CD4-positive, alpha-beta T cell treated with Interleukin-17A for 1 hour (primary cell): ENCODE measurements at regions not wholly inside any gene's neighbourhood (a gene's known extent, or its start where the extent isn't known, plus 50 kb on each side); places are given as distances from the start of the nearest gene placed in this dataset.
"Not testable (repeated sequence)": the region's sequence is repeated elsewhere in the genome, so short reads cannot be mapped to it uniquely, and the experiment has no call there.

Experiments used
- DNase-seq: peaks from one replicate; pipeline ENCODE4 v3.0.0-alpha.2; 2020

GRCh38 chr1:187563191-187563590 lies 734.4 kb downstream of the PLA2G4A start:
- DNase-seq = no peak

GRCh38 chr1:187566354-187566753 lies 737.6 kb downstream of the PLA2G4A start:
- no peak for DNase-seq

GRCh38 chr1:187568067-187568466 lies 739.3 kb downstream of the PLA2G4A start:
- no peak for DNase-seq

DNA sequence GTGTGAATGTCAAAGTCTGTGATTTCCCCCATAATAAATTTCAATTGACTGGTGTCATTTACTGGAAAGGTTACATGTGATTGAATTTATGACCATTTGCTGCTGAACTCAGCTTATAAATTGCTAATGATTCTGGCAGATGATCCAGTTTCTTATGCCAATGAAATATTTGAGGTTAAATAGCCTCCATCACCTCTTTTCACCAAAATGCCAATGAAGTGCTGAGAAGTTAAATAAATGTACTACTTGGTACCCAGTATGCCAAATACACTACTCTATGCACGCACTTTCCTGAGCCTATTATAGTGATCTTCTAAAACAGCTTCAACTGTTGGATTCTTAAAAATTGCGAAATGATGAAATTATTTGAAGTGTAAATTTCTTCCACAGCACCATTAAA lies 741.4 kb downstream of the PLA2G4A start:
- no peak for DNase-seq

GRCh38 chr1:187577610-187578009 lies 748.9 kb downstream of the PLA2G4A start:
- no peak for DNase-seq

DNA sequence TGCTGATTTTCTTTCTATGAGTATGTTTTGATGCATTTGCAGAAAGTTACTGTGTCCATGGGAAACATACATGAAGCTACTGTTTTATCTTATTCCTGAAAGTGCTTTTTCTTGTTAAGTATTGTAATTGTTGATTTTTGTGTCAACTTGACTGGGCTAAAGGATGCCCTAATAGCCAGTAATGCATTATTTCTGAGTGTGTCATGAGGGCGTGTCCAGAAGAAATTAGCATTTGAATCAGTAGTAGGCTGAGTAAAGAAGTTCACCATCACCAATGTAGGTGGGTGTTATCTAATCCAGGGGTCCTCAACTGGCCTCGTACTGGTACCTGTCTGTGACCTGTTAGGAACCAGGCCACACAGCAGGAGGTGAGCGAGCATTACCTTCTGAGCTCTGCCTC lies 760.2 kb downstream of the PLA2G4A start:
- no peak for DNase-seq

DNA sequence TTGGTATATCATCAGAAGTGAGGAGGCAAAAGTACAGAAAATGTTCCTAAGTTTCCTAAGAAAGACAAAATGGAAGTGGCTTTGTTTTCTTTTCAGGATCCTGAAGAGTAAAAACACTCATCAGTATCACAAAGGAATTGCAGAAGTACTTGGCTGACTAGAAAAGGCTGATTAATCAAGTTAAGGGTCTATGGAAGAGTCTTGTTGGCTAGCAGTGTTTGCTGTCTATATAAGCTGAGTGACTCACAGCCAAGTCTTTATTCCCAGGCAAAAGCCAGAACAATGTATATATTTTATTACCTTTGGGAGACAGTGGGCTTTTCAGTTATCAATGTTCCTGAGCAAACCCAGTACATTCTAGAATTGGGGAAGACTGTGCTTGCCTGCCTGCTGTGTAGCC lies 777.0 kb downstream of the PLA2G4A start:
- DNase-seq = no peak

- not testable (repeated sequence) for DNase-seq
These were observed 787.3 kb downstream of the PLA2G4A start for GRCh38 chr1:187615853-187616735.

DNA sequence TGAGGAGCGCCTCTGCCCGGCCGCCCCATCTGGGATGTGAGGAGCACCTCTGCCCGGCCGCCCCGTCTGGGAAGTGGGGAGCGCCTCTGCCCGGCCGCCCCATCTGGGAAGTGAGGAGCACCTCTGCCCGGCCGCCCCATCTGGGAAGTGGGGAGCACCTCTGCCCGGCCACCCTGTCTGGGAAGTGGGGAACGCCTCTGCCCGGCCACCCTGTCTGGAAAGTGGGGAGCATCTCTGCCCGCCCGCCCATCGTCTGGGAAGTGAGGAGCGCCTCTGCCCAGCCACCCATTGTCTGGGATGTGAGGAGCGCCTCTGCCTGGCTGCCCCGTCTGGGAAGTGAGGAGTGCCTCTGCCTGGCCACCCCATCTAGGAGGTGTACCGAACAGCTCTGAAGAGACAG lies 788.1 kb downstream of the PLA2G4A start:
- DNase-seq = not testable (repeated sequence)

DNA sequence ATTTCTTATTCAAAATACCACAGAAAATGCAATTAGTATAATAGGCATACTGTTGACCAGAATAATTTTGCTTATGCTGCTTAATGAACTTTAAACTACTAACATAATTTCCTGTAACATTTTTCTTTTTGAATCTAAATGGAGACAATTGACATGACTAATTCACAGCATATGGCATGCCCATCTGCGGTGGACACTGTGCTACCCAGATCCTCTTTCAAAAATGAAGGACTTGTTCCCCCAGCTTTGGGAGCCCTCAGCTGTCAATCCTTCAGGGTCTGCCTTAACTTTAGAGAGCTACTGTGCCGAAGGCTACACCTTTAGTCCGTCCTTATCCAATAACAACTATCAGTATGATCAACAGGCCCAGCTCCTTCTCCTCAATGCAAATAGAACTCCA lies 789.0 kb downstream of the PLA2G4A start:
- DNase-seq = no peak

GRCh38 chr1:187619175-187619574 lies 790.4 kb downstream of the PLA2G4A start:
- no peak for DNase-seq

DNA sequence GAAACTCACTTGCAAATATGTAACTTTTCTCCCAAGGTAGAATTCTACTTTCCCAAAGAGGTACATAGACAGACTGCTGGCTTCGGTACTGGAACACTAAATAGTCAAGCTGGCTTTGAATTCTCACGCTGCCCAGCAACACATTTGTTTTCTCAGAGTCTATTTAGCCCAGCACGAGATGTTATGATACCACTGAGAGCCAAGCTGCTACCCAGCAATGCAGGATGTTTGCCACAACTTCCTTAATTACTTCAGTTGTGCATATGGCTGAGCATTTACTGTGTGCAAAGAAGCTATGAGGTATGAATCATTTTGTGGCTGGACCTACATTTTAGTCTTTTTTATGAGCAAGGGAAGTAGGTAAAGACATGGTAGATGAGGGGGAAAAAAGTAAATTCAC lies 793.2 kb downstream of the PLA2G4A start:
- no peak for DNase-seq

- DNase-seq = no peak
These were observed 793.8 kb downstream of the PLA2G4A start for GRCh38 chr1:187622545-187622944.

- no peak for DNase-seq
These were observed 796.2 kb downstream of the PLA2G4A start for GRCh38 chr1:187624812-187625545.

- no peak for DNase-seq
These were observed 797.3 kb downstream of the PLA2G4A start for GRCh38 chr1:187626056-187626455.

GRCh38 chr1:187627516-187627915 lies 798.8 kb downstream of the PLA2G4A start:
- no peak for DNase-seq

DNA sequence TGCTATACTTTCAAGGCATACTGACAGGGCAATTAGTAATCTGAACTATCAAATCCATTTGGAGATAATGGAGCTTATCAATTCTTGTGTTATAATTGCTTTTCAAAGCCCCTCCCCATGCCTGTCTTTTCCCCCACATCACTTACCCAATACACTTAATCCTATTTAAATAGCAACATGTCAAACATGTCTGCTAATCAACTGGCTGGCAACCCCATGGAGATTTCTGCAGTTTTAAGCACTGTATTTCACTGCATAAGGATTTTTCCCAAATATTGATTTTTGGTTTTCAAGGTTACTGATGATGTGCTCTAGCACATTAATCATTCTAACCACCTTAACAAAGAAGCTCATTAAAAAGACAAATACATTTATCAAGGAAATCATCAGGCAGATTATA lies 800.3 kb downstream of the PLA2G4A start:
- DNase-seq = no peak

GRCh38 chr1:187630653-187631380 lies 802.1 kb downstream of the PLA2G4A start:
- DNase-seq = no peak

DNA sequence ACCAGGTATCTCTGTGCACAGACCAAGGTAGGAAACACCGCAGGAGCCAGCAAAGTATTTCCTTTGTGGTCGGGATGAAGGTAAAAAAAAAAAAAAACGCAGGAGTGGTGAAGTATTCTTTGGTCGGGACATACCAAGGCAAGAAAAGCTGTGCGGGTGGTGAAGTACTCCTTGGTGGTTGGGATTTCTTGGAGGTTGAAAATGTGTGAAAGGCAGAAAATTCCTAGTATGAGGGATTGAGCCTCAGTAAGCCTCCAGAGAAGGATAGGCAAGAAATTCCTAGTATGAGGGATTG lies 802.6 kb downstream of the PLA2G4A start:
- no peak for DNase-seq

GRCh38 chr1:187631984-187632383 lies 803.2 kb downstream of the PLA2G4A start:
- DNase-seq = no peak

- DNase-seq = no peak
These were observed 806.2 kb downstream of the PLA2G4A start for GRCh38 chr1:187634940-187635339.

DNA sequence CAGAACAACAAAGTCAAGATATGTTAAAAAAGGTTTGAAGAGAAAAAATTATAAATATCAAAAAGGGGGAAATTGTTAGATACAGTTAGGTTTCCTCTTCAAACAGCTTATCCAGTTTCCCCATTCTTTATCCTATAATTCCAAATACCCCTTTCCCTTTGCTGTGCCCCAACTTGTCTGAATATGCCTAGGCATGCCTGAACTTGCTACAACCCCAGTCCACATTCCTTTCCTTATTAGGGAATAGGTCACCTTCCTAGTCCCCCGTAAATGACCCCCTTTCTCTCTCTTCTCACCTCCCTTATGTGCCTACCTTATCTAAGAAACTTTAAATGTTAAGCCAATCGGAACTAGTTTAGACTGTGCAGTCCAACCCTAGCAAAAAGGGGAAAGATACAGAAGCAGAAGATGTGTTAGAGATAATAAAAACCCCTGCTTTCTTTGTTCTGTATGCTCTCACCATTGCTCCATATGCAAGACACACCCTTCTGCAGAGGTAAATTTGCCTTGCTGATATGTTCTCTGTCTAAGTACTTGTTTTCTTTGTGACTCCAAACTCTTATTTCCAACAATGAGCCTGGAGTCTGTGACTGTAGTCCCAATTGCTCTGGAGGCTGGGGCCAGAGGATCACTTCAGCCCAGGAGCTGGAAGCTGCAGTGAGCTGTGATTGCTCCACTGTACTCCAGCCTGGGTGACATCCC lies 810.1 kb downstream of the PLA2G4A start:
- DNase-seq = no peak

DNA sequence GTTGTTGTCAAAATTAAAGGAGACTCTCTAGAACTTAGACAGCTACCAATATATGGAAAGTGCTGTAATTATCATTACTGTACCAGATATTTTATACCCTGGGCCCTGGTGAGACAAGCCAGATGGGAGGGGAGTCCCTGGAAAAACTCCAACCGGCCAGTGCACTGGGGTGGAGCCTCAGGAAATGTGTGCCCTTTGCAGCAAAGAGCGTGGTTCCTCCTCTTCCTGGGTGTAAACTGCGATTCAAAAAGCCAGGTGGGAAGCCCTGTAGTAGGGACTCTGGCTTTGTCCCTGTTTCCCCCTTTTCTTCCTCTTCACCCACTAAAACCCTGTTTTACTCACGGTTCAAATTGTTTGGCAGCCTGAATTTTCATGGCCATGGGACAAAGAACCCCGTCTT lies 812.3 kb downstream of the PLA2G4A start:
- DNase-seq = no peak
